WERI-Rb-1 (cell line): ENCODE measurements at regions not wholly inside any gene's neighbourhood (a gene's known extent, or its start where the extent isn't known, plus 50 kb on each side); places are given as distances from the start of the nearest gene placed in this dataset.

Experiments
- DNase-seq: peaks from one replicate; pipeline ENCODE4 v3.0.0-alpha.2; 2020
- H3K27ac ChIP-seq: fragments of 250-450 bp; sonication (Bioruptor Pico); 2 replicates; pipeline ENCODE4 v1.5.1; 2020; ENCODE audit warnings: mild to moderate bottlenecking, moderate library complexity
- H3K27me3 ChIP-seq: fragments of 250-450 bp; sonication (Bioruptor Pico); 2 replicates; pipeline ENCODE4 v1.5.1; 2021; ENCODE audit warnings: mild to moderate bottlenecking, low read depth, moderate library complexity; ENCODE audit not compliant: insufficient read depth, severe bottlenecking
- H3K36me3 ChIP-seq: fragments of 250-450 bp; sonication (Bioruptor Pico); 2 replicates; pipeline ENCODE4 v1.5.1; 2020; ENCODE audit warnings: mild to moderate bottlenecking, moderate library complexity
- H3K4me3 ChIP-seq: 2 replicates; pipeline ENCODE4 v1.5.1; 2011; ENCODE audit warnings: low read depth, mild to moderate bottlenecking, control low read depth, low read length
- H3K9me3 ChIP-seq: fragments of 250-450 bp; sonication (Bioruptor Pico); 2 replicates; pipeline ENCODE4 v1.5.1; 2021; ENCODE audit warnings: mild to moderate bottlenecking, moderate library complexity; ENCODE audit not compliant: severe bottlenecking
- CTCF ChIP-seq: IDR thresholded peaks from 2 replicates; pipeline ENCODE4 v1.5.1; 2011; ENCODE audit warnings: low read depth, mild to moderate bottlenecking, control low read depth, inconsistent platforms, low read length

- Histone ChIP-seq H3K9me3 (no peaks in the 10 kb centered on the region), H3K27ac (no peak overlapping the region), H3K36me3 (no peaks in the 10 kb centered on the region), H3K4me3 (no peak overlapping the region), H3K27me3 (peaks cover 95% of the 10 kb centered on the region)
- DNase-seq, result no peak
- TF ChIP-seq CTCF, result no peak
These were observed 184.5 kb upstream of the PDE10A start for GRCh38 chr6:165847407-165848085.

DNA sequence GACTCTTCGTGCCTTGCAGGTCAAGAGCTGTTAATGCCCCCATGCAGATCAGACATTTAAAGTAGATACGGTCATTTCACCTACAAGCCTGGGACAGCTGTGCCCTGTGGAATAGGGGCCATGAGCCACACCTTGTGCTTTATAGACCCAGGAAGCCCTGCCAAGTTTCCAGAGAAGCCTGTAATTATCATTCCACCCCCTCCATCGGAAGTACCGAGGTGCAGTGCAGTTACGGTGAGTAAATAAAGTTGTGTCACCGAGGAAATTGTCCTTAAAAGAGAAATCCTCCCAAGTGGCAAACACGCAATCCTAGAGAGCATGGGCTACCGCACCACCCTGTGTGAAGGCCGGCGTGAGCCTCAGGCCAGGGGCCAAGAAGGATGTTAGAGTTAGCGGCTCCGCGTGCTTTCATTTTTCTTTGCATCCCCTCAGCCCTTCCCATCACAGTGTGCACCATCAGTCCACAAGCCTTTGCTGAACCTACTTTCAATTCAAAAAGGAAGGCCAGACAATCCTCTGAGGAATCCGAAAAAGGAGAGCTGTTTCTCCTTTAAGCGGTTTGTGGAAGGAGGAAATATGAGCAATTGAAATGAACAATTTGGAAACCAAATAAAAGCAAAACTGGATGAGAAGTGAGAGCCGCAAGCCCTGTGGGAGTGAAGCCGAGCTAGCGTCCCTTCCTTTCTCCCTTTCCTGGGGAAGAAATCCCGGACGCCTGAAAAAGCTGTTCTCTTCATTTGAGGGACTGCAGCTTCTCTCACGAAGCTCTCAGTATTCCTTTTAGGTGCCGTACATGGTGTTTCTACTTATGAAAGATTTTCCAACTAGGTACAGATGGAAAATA, 183.3 kb upstream of the PDE10A start:
- H3K27me3 ChIP-seq, result peaks cover 95% of the 10 kb centered on the region
- no peak for TF ChIP-seq CTCF
- H3K4me3 ChIP-seq, result no peak overlapping the region
- H3K9me3 ChIP-seq, result no peaks in the 10 kb centered on the region
- DNase-seq, result no peak
- H3K27ac ChIP-seq, result no peak overlapping the region
- no peaks in the 10 kb centered on the region for H3K36me3 ChIP-seq

GRCh38 chr6:165845493-165845892, 182.5 kb upstream of the PDE10A start:
- no peak for TF ChIP-seq CTCF
- Histone ChIP-seq H3K27me3 (peaks cover 96% of the 10 kb centered on the region), H3K4me3 (no peak overlapping the region), H3K9me3 (no peaks in the 10 kb centered on the region), H3K27ac (no peak overlapping the region), H3K36me3 (no peaks in the 10 kb centered on the region)
- DNase-seq, result no peak

- H3K4me3 ChIP-seq, result no peak overlapping the region
- no peak overlapping the region for H3K27ac ChIP-seq
- H3K9me3 ChIP-seq, result no peaks in the 10 kb centered on the region
- no peak for DNase-seq
- H3K36me3 ChIP-seq, result no peaks in the 10 kb centered on the region
- TF ChIP-seq CTCF, result no peak
- H3K27me3 ChIP-seq, result peaks cover 93% of the 10 kb centered on the region
These were observed 181.8 kb upstream of the PDE10A start for GRCh38 chr6:165844801-165845364.

DNA sequence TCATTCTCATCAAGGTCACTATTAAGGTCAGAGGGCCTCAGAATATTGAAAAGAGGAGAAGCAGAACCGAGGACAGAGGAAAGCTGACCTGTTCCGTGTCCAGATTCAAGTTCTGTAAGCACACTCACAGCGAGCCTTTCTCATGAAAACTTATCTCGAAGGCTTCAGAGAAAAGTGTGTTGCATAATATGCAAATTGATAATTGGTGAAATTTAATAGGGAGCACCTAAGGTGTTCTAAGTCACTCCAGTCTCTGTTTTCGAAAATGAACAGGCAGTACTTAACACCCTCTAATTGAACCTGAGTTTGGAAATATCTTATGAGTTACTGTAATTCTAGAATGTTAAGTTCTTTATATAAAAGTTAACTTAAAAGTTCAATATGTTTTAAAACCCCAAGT, 181.2 kb upstream of the PDE10A start:
- H3K9me3 ChIP-seq, result no peaks in the 10 kb centered on the region
- no peak for DNase-seq
- no peaks in the 10 kb centered on the region for H3K36me3 ChIP-seq
- no peak for TF ChIP-seq CTCF
- H3K27ac ChIP-seq, result no peak overlapping the region
- H3K27me3 ChIP-seq, result peaks cover 86% of the 10 kb centered on the region
- H3K4me3 ChIP-seq, result no peak overlapping the region
